Omental fat pad (tissue), 3 donors: ENCODE measurements at regions not wholly inside any gene's neighbourhood (a gene's known extent, or its start where the extent isn't known, plus 50 kb on each side); places are given as distances from the start of the nearest gene placed in this dataset.
"Not testable (repeated sequence)": the region's sequence is repeated elsewhere in the genome, so short reads cannot be mapped to it uniquely, and the experiment has no call there.

ENCODE experiments used
- ATAC-seq: fragments of 150-250 bp; one replicate; pipeline ENCODE4 v1.9.1; 2016; ENCODE audit warnings: mild to moderate bottlenecking, moderate library complexity; ENCODE audit not compliant: low FRiP score
- DNase-seq: peaks from one replicate; pipeline ENCODE4 v3.0.0-alpha.2; 2019; ENCODE audit warnings: low spot score
- TF ChIP-seq, protein P1 (sequence below), 3 donors: fragments of 450-650 bp; IDR thresholded peaks; one replicate each; pipeline ENCODE4 v1.5.1; 2016 to 2017; ENCODE audit warnings: antibody characterized with exemption in 3 of 3, mild to moderate bottlenecking in 3 of 3, moderate library complexity in 2 of 3

DNA sequence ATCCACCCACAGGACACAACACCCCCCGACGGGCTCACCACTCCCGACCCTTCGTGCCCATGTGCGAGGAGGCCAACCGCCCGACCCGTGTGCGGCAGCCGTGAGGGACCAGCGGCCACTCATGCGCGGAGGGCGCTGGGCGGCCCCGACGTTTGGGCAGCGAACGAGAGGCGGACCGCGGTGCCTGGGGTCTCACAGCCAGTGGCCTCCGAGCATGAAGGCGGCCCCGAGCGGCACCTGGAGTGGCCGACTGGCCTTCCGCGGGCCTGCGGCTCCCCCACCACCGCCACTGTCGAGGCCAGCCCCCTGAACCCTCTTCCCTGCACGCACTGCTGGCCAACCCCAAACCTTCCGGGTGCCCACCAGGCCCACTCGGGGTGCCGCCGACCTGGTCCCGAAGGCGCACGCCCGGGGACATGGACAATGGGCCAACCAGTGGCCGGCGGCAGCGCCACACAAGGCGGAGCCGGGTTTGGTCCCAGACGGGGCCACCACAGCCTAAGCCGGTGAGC is 4274.9 kb upstream of the OR11H1 start:
- no peak for ATAC-seq

DNA sequence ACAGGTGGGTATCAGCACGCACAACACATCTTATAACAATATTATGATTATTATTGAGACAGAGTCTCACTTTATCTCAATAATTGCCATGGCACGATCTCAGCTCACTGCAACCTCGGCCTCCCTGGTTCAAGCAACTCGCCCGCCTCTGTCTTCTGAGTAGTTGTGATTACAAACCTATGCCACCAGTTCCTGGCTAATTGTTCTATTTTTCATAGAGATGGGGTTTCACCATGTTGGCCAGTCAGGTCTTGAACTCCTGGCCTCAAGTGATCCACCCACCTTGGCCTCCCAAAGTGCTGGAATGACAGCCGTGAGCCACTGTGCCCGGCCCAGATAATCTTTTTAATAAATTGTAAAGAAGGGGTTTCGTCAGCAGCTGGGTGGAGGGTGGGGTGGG is 4257.0 kb upstream of the OR11H1 start:
- not testable (repeated sequence) for ATAC-seq, DNase-seq

More for the DNA sequence above, 4274.9 kb upstream of the OR11H1 start:
- TF ChIP-seq, protein P1, sequence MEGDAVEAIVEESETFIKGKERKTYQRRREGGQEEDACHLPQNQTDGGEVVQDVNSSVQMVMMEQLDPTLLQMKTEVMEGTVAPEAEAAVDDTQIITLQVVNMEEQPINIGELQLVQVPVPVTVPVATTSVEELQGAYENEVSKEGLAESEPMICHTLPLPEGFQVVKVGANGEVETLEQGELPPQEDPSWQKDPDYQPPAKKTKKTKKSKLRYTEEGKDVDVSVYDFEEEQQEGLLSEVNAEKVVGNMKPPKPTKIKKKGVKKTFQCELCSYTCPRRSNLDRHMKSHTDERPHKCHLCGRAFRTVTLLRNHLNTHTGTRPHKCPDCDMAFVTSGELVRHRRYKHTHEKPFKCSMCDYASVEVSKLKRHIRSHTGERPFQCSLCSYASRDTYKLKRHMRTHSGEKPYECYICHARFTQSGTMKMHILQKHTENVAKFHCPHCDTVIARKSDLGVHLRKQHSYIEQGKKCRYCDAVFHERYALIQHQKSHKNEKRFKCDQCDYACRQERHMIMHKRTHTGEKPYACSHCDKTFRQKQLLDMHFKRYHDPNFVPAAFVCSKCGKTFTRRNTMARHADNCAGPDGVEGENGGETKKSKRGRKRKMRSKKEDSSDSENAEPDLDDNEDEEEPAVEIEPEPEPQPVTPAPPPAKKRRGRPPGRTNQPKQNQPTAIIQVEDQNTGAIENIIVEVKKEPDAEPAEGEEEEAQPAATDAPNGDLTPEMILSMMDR (IDR thresholded peaks at IDR 0.05) = no peak
- no peak for DNase-seq

DNA sequence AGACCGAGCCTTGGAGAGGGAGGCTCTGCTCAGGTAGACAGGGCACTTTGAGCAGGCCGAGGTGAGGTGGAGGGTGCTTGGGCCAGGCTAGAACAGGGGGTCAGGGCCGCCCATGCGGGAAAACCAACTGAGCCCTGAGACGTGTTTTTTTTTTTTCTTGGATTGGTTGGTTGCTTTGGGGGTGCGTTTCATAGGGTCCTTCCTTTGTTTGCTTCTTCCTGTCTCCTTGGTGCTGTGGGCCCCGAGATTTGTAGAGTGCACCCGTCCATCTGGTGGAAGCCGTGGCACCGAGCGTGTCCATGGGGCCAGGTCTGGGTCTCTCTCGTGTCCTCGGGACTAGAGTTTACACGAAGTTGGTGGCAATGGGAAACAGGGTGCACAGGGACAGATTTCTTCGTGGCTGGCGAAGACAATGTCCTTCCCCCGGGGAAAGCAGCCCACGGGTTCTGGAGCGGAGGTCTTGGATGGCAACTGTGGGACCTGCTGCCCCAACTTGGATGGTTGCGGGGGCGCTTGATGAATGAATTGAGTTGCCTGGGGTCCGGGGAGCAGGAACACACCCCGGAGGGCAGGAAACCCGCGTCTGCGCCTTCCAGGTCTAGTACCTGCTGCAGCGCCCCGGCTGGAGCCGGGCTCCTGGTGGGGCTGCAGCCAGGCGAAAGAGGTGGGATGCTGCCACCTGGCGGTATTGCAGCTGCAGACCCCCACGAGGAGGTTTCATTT is 4242.7 kb upstream of the OR11H1 start:
- DNase-seq, ATAC-seq: not testable (repeated sequence)

DNA sequence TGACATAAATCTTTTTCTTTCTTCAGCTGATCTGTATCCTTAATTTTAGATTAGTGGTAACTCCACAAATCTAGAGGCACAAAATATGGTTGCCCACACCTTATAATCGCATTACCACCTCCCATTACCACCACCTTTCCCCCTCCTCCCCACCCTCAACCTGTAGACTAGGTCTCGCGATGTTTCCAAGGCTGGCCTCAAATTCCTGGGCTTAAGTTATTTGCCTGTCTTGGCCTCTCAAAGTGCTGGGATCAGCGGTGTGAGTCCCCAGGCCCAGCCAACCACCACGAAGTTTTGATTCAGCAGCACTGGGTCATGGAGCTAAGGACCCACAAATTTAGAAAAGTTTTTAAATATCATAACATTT is 4242.2 kb upstream of the OR11H1 start:
- ATAC-seq, DNase-seq: not testable (repeated sequence)

DNA sequence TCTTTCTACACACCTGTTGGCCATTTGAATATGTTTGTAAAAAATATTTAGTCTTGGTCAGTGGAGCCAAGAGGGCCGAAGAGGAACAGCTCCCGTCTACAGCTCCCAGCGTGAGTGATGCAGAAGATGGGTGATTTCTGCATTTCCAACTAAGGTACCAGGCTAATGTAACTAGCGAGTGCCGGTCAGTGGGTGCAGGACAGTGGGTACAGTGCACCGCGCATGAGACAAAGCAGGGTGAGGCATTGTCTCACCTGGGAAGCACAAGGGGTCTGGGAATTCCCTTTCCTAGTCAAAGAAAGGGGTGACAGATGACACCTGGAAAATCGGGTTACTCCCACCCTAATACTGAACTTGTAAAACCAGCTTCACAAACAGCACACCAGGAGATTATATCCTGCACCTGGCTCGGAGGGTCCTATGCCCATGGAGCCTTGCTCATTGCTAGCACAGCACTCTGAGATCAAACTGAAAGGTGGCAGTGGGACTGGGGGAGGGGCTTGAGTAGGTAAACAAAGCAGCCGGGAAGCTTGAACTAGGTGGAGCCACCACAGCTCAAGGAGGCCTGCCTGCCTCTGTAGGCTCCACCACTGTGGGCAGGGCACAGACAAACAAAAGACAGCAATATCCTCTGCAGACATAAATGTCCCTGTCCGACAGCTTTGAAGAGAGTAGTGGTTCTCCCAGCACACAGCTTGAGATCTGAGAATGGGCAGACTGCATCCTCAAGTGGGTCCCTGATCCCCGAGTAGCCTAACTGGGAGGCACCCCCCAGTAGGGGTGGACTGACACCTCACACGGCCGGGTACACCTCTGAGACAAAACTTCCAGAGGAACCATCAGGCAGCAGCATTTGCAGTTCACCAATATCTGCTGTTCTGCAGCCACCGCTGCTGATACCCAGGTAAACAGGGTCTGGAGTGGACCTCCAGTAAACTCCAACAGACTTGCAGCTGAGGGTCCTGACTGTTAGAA is 4239.5 kb upstream of the OR11H1 start:
- not testable (repeated sequence) for ATAC-seq

DNA sequence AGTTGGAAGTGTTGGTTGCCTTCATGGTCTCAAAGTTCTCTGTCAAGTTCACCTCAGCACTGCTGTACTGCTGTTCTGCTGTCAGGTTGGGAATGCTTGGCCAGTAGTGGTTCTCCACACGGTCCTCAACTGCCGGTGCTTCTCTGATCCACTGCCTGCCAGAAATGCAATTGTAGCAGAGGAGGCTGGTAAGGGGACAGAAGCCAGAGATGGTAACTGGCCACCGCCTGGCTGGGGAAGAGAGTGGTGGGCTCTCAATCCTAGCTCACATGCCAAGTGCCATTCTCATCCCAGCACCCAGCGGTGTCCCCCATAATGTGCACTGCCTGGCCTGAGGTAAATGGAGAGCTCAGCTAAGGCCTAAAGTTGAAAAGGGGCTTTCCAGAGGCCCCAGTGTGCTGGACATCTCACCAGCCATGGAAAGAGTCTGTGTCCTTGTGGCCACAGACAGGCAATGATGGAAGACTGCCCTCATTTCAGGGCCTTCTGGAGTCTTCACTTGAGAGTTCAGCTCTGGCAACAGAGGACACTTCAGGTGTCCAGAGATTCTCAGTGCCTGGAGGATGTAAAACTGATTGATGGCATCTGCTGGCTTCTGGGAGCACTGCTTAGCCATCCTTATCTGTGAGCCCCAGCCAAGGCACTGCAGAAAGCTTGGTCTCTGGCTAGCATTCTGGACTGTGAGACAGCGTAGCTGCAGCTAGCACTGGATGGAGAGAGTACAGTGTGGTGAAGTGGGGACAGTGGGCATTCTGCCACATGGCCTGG is 4229.7 kb upstream of the OR11H1 start:
- not testable (repeated sequence) for DNase-seq, ATAC-seq

More for the DNA sequence above, 4239.5 kb upstream of the OR11H1 start:
- DNase-seq = not testable (repeated sequence)

DNA sequence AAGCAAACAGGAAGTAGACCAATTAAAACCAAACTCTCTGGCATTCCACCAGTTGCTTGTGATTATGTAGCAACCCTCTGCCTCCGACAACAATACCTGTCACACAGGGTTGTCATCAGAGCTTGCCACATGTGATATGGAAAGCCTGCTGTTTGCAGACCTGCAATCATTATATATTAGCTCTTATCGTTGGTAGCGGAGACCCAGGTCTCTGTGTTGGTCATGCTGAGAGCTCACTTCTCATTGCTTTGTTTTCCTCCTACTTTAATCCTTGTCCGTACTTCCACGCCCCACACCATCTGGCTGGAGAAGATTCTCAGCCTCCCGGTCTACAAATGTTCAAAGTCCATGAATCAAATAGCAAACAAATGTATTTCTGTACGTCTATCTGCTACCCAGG is 4225.6 kb upstream of the OR11H1 start:
- DNase-seq, ATAC-seq: not testable (repeated sequence)

DNA sequence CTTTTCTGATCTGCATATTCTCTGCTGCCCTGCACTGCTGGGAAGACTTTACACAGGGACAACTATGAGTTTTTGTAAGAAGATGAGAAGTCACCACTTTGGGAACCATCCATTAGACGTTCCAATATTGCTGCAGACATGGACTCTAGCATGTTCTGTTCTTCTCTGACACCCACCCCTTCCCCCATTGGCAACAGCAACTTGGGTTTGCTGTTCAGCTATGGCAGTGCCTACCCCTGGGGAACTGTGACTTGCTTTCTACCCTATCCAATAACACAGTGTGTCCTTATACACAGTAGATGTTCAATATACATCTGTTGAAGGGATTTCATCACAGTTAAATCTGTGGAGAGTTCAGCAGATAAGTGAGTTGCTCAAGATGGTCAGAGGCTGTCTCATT is 4225.1 kb upstream of the OR11H1 start:
- not testable (repeated sequence) for ATAC-seq, DNase-seq

DNA sequence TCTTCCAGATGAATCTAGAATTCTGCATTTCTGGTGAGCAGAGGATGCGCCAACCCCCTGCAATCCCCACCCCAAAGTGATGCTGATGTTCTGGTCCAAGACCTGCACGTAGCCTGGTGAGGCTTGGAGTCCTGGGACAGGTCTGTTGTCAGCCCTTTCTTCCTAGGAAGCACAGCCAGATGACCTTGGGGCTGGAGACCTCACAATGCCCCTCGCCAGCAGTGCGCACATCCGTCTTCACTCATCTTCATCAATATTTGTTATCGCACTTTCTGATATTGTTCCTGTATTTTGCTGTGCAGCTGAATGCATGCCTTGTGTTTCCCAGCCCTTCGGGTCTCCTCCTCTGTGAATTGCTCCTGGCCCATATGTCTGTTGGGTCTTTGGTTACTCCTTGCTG is 4222.8 kb upstream of the OR11H1 start:
- not testable (repeated sequence) for ATAC-seq, DNase-seq

DNA sequence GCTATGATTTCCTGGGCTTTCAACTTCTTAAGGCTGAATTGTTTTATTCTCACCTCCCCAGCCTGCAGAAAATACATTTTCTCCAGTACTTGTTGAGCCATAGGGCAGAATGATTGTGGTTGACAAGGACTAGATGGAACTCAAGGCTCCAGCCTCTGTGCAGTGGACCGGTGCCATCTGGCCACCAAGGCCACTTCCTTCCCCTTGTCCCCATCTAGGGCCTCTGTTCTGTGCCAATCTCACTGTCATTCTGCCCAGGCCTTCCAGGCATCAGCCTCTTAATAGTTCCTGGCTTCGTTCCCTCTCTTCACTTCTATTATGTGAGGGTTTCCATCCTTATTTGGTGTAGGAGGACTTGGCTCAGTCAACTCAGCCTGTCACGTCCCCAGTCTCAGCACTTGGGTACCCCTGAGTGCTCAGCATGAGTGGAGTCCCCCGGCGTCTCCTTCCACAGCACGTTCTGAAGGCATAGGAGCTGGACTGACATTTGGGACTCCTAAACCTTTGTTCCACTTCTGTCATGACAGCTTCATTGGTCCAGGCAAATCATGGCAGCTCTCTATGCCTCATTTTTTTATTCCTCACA is 4221.0 kb upstream of the OR11H1 start:
- not testable (repeated sequence) for DNase-seq, ATAC-seq

DNA sequence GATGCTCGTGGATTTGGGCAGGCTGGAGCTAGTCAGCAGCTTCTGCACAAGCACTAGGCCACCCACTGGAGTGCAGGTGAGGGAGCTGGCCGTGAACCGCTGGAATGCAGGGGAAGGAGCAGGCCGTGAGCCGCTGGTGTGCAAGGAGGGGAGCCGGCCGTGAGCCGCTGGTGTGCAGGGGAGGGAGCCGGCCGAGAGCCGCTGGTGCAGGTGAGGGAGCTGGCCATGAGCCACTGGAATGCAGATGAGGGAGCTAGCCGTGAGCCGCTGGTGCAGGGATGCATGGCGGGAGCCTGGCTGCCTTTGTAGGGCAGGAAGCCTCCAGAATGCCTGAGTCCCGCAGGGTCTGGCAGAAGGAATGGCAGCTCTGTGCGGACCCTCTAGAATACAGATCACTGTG is 4220.0 kb upstream of the OR11H1 start:
- DNase-seq = no peak
- ATAC-seq = no peak
- TF ChIP-seq, protein P1 (IDR thresholded peaks at IDR 0.05) = no peak

DNA sequence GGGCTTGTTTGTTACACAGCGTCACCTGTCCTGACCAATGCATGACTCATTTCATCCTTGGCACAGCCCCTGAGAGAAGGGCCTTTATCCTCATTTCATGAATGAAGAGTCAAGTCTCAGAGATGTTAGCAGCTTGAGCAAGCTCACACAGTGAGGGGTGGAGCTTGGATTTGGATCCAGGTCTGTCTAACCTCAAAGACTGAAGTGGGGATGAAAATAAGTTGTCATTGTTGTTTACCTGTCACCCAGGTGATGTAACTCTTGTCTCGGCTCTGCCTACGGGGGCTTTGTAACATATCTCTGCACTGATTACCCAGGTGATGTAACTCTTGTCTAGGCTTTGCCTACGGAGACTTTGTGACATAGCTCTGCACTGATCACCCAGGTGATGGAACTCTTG is 4218.2 kb upstream of the OR11H1 start:
- not testable (repeated sequence) for ATAC-seq, DNase-seq

DNA sequence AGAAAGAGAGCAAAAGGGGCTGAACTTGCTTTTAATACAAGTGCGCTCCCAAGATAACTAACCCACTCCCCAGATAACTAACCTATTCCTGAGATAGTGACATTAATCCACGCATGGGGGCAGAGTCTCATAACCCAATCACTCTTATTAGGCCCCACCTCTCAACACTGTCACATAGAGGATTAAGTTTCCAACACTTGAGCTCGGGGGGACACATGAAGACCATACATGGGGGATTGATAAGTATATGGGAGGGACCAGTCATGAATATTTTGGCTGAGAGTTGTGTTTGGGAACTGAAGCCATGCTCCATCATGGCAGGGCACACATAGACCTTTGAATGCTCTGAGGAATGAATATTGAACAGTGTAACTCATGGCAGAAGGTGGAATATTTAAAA is 4217.3 kb upstream of the OR11H1 start:
- DNase-seq, ATAC-seq: not testable (repeated sequence)

DNA sequence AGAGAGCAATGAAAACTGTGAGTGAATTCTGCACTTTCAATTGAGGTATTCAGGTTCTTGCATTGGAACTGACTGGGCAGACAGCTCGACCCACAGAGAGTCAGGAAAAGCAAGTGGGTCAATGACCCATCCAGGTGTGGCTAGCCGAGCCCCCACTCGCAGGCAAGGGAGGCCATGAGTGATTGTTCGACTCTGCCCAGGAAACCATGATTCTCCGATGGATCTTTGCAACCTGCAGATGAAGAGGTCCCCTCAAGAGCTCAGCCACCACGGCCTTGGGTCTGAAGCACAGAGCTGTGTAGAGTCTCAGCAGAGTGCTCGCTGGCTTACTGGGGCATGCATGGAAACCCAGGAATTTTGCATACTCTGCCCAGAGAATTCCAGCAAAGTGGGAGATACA is 4215.4 kb upstream of the OR11H1 start:
- not testable (repeated sequence) for DNase-seq, ATAC-seq

DNA sequence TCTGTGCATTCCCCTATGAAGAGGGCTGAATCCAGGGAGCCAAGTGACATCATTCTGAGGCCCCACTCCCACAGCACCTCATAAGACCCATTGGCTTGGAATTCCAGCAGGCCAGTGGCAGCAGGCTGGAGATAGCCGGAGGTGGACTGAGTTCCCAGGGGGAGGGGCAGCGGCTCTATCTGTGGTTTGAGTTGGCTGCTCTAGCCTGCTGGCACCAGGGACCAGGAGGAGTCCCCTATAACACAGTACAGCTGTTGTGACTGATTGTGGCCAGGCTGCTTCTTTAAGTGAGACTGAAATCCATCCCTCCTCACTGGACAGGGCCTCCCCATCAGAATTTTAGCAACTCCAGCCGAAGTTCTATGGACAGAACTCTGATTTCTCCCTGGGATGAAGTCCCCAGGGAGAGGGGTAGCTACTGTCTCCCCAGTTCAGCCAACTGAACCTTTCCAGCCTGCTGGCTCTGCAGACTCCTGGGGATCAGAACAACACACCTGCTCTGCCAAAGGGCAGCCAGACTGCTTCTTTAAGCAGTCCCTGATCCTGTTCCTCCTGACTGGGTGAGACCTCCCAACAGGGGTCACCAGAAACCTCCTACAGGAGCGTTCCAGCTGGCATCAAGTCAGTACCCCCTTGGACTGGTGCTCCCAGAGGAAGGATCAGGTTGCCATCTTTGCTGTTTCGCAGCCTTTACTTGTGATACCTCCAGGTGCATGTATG is 4214.8 kb upstream of the OR11H1 start:
- ATAC-seq, DNase-seq: not testable (repeated sequence)
